K562 (cell line): ENCODE measurements at regions not wholly inside any gene's neighbourhood (a gene's known extent, or its start where the extent isn't known, plus 50 kb on each side); places are given as distances from the start of the nearest gene placed in this dataset.
A peak's percentile ranks its signal among the peaks of the same experiment; 100 is the strongest.

Source experiments
- ATAC-seq: fragments of 200-7000 bp; cut with Tn5 transposase; 3 replicates; pipeline ENCODE4 v1.9.1; 2020; ENCODE audit warnings: moderate library complexity
- BruUV-seq: library from RNA; stranded (reverse); fragments of 400-500 nt; replicated peaks from 2 replicates; lab custom pipeline; 2021; lab: Mats Ljungman, UMichigan
- CTCF ChIA-PET: fragments of 300-600 bp; formaldehyde crosslinking; extraction: SDS; loops from one replicate; lab custom pipeline; 2021; ENCODE audit warnings: low intra/inter-chr PET ratio; lab: Yijun Ruan, JAX
- POLR2A ChIA-PET: fragments of 300-600, 350-650 bp; sonication (Branson Sonifier 250); formaldehyde crosslinking; extraction: SDS; loops from one replicate; lab custom pipeline; 2021; ENCODE audit warnings: antibody characterized with exemption, inconsistent platforms; lab: Yijun Ruan, JAX
- DNase-seq, 4 experiments: peaks; one replicate each; pipeline versions ENCODE4 v3.0.0 to v3.0.0-alpha.2; 2011 to 2018; ENCODE audit warnings: low spot score in 3 of 4, mixed read lengths in 3 of 4; ENCODE audit errors: extremely low read depth in 1 of 4
- FAIRE-seq: peaks from 2 replicates; lab custom pipeline; 2011; peaks lifted over from hg19 to GRCh38; lab: Jason Lieb, UNC
- H2AFZ ChIP-seq: 2 replicates; pipeline ENCODE4 v1.6.0; 2011; ENCODE audit warnings: low read depth, low read length, control low read depth, inconsistent platforms
- H3K27ac ChIP-seq: fragments of 200-600 bp; 3 replicates; pipeline ENCODE4 v1.8.0; 2011; ENCODE audit warnings: low read depth, mild to moderate bottlenecking, control low read depth, inconsistent platforms, low read length, moderate library complexity, mixed read lengths; ENCODE audit errors: extremely low read depth
- H3K27me3 ChIP-seq, 2 experiments: fragments of 300-600 bp in 1 of 2; 2 replicates in 1 of 2; 3 replicates in 1 of 2; pipeline versions ENCODE4 v1.6.0 to v1.8.0; 2011; ENCODE audit warnings: inconsistent platforms in 2 of 2, low read length in 2 of 2, mild to moderate bottlenecking in 1 of 2, mixed read lengths in 1 of 2, moderate library complexity in 1 of 2; ENCODE audit not compliant: control insufficient read depth in 2 of 2, insufficient read depth in 2 of 2
- H3K36me3 ChIP-seq: fragments of 300-600 bp; 3 replicates; pipeline ENCODE4 v1.8.0; 2011; ENCODE audit warnings: mild to moderate bottlenecking, low read length, inconsistent platforms; ENCODE audit not compliant: control insufficient read depth, insufficient read depth
- H3K4me1 ChIP-seq, 2 experiments: fragments of 200-600 bp in 1 of 2; replicated peaks in 1 of 2; 2 replicates in 1 of 2; 3 replicates in 1 of 2; pipeline versions ENCODE4 v1.5.1 to v1.8.0; 2011; ENCODE audit warnings: inconsistent platforms in 2 of 2, low read length in 2 of 2, mild to moderate bottlenecking in 1 of 2, mixed read lengths in 1 of 2, moderate library complexity in 1 of 2; ENCODE audit not compliant: control insufficient read depth in 2 of 2, insufficient read depth in 2 of 2
- H3K4me2 ChIP-seq: 2 replicates; pipeline ENCODE4 v1.6.1; 2011; ENCODE audit warnings: low read length, control low read depth, inconsistent platforms, mixed read lengths; ENCODE audit not compliant: insufficient read depth
- H3K4me3 ChIP-seq: fragments of 200-600 bp; sonication (generic), shearing (Covaris generic); 2 replicates; pipeline ENCODE4 v1.5.1; 2016; ENCODE audit warnings: control low read depth, inconsistent platforms
- H3K79me2 ChIP-seq: fragments of 200-600 bp; 3 replicates; pipeline ENCODE4 v1.8.0; 2011; ENCODE audit warnings: low read length, inconsistent platforms; ENCODE audit not compliant: control insufficient read depth, insufficient read depth
- H3K9ac ChIP-seq, 2 experiments: 2 replicates each; pipeline versions ENCODE4 v1.6.0 to v1.6.1; 2011; ENCODE audit warnings: low read depth in 2 of 2, low read length in 2 of 2, control low read depth in 1 of 2, inconsistent platforms in 1 of 2, mild to moderate bottlenecking in 1 of 2, mixed read lengths in 1 of 2; ENCODE audit not compliant: insufficient read depth in 1 of 2
- H3K9me1 ChIP-seq: one replicate; pipeline ENCODE4 v1.6.0; 2011; ENCODE audit warnings: inconsistent platforms, mild to moderate bottlenecking, low read length, moderate library complexity; ENCODE audit not compliant: control insufficient read depth, insufficient read depth
- H3K9me3 ChIP-seq: replicated peaks from 2 replicates; pipeline ENCODE4 v1.5.1; 2011; ENCODE audit warnings: low read depth, low read length, inconsistent platforms; ENCODE audit not compliant: control insufficient read depth, insufficient read depth
- H4K20me1 ChIP-seq: replicated peaks from 2 replicates; pipeline ENCODE4 v1.6.1; 2011; ENCODE audit warnings: low read length, inconsistent platforms, mixed read lengths; ENCODE audit not compliant: control insufficient read depth, insufficient read depth
- CREB5 ChIP-seq: fragments of 250-450 bp; sonication (Bioruptor Pico); IDR thresholded peaks from 2 replicates; pipeline ENCODE4 v1.5.0; 2020; ENCODE audit warnings: mild to moderate bottlenecking
- ELK1 ChIP-seq: sonication (generic); formaldehyde crosslinking; IDR thresholded peaks from 2 replicates; pipeline ENCODE4 v1.8.1; 2022; ENCODE audit warnings: missing genetic modification reagents
- GTF2B ChIP-seq: IDR thresholded peaks from 2 replicates; pipeline ENCODE4 v1.6.1; 2011; ENCODE audit not compliant: insufficient read length; ENCODE audit errors: extremely low read depth
- HDAC8 ChIP-seq: fragments of 450-650 bp; IDR thresholded peaks from 2 replicates; pipeline ENCODE4 v1.6.1; 2016; ENCODE audit warnings: mild to moderate bottlenecking, missing genetic modification characterization, moderate library complexity, missing compliant biosample characterization
- PCBP2 ChIP-seq: fragments of 200-400 bp; formaldehyde crosslinking; IDR thresholded peaks from 2 replicates; pipeline ENCODE4 v1.6.1; 2018; ENCODE audit warnings: low read length, low read depth, mild to moderate bottlenecking, moderate library complexity; ENCODE audit not compliant: poor library complexity, severe bottlenecking
- PTRF ChIP-seq: fragments of 450-650 bp; IDR thresholded peaks from 2 replicates; pipeline ENCODE4 v1.6.1; 2016; ENCODE audit warnings: mild to moderate bottlenecking, missing genetic modification characterization, missing compliant biosample characterization
- WGBS: fragments of 100-300 bp; shearing (Covaris generic); methylation state at CpG from one replicate; pipeline ENCODE4 v1.1.6; 2016; ENCODE audit warnings: low coverage, mixed read lengths; ENCODE audit not compliant: insufficient coverage; ENCODE audit errors: missing lambda C conversion rate; 5-methylcytosine and 5-hydroxymethylcytosine counted together
- in situ Hi-C: fragments of 300-500 bp; cut with MboI; formaldehyde crosslinking; loops from 4 replicates; pipeline ENCODE4 v1.15.0; 2018; ENCODE audit warnings: inconsistent platforms, mixed read lengths
- intact Hi-C: fragments of 100-400 bp; cut with micrococcal nuclease; formaldehyde crosslinking; loops from 2 replicates; pipeline ENCODE4 v1.14.2; 2022

GRCh38 chr6:33925210-33925609 is 121.4 kb upstream of the MLN start:
- H3K4me2 ChIP-seq = no peak overlapping the region

More at GRCh38 chr6:33925210-33925609, 121.4 kb upstream of the MLN start:
- no TSS peak for BruUV-seq
- POLR2A ChIA-PET = interaction anchor here (1.2 kb wide), 1 partner anchor 22 kb away, joined by 3 read pairs; no protein-coding TSS in a partner anchor
- DNase-seq = no peak
- Histone ChIP-seq H2AFZ (0 out of 2 replicates have a peak overlapping the region, but pooled peaks have one; percentile 22), H3K79me2 (no peaks in the 10 kb centered on the region), H3K9me3 (no peaks in the 10 kb centered on the region; the same call in 1 of the 2 replicates), H3K4me1 (peaks cover 0 to 7% of the 10 kb centered on the region in 2 experiments; a peak in 2 of 5 replicates), H3K27me3 (peaks cover 0 to 7% of the 10 kb centered on the region in 2 experiments; a peak in 2 of 5 replicates), H4K20me1 (no peaks in the 10 kb centered on the region), H3K9me1 (no peaks in the 10 kb centered on the region), H3K36me3 (no peaks in the 10 kb centered on the region), H3K4me3 (no peak overlapping the region), H3K27ac (no peak overlapping the region), H3K9ac (no peak overlapping the region)
- TF ChIP-seq ELK1 (no peak), GTF2B (no peak), CREB5 (CRISPR knock-in tag) (no peak), HDAC8 (tag) (no peak), PCBP2 (no peak), PTRF (no peak)
- in situ Hi-C loops = no loop called here
- CTCF ChIA-PET = no interaction called here
- intact Hi-C loops = no loop called here
- 27% methylated on average over 7 of the region's 7 CpGs for WGBS
- FAIRE-seq = no peak
- no peak for ATAC-seq
